Keratinocyte (primary cell): ENCODE measurements at regions not wholly inside any gene's neighbourhood (a gene's known extent, or its start where the extent isn't known, plus 50 kb on each side); places are given as distances from the start of the nearest gene placed in this dataset.

Source experiments
- DNase-seq: peaks from one replicate; pipeline ENCODE4 v3.0.0-alpha.2; 2011; ENCODE audit warnings: low read depth, missing footprints, low spot score
- FAIRE-seq: peaks from 2 replicates; lab custom pipeline; 2011; peaks lifted over from hg19 to GRCh38; lab: Jason Lieb, UNC
- H2AFZ ChIP-seq: 2 replicates; pipeline ENCODE4 v1.6.0; 2012; ENCODE audit warnings: low read length, control low read depth, inconsistent platforms; ENCODE audit not compliant: control insufficient read depth
- H3K27ac ChIP-seq: 2 replicates; pipeline ENCODE4 v1.5.1; 2011; ENCODE audit warnings: low read length; ENCODE audit not compliant: control insufficient read depth, insufficient read depth
- H3K27me3 ChIP-seq: 3 replicates; pipeline ENCODE4 v1.6.0; 2011; ENCODE audit warnings: low read length; ENCODE audit not compliant: control insufficient read depth, insufficient read depth; ENCODE audit errors: extremely low read depth
- H3K36me3 ChIP-seq, 2 experiments: 2 replicates in 1 of 2; 3 replicates in 1 of 2; pipeline ENCODE4 v1.5.1; 2011; ENCODE audit warnings: low read length in 2 of 2, mild to moderate bottlenecking in 1 of 2; ENCODE audit not compliant: control insufficient read depth in 2 of 2, insufficient read depth in 2 of 2; ENCODE audit errors: extremely low read depth in 1 of 2
- H3K4me1 ChIP-seq: 3 replicates; pipeline ENCODE4 v1.5.1; 2011; ENCODE audit warnings: low read length; ENCODE audit not compliant: control insufficient read depth, insufficient read depth; ENCODE audit errors: extremely low read depth
- H3K4me2 ChIP-seq: 3 replicates; pipeline ENCODE4 v1.6.0; 2011; ENCODE audit warnings: low read depth, low read length; ENCODE audit not compliant: control insufficient read depth, insufficient read depth; ENCODE audit errors: extremely low read depth
- H3K4me3 ChIP-seq, 3 experiments: fragments of 200-600 bp in 1 of 3; sonication (generic) in 1 of 3; 2 replicates in 2 of 3; 3 replicates in 1 of 3; pipeline ENCODE4 v1.5.1; 2011 to 2016; ENCODE audit warnings: low read length in 3 of 3, mild to moderate bottlenecking in 3 of 3, control low read depth in 2 of 3, inconsistent platforms in 1 of 3, low read depth in 1 of 3, mixed read lengths in 1 of 3, mixed run types in 1 of 3, moderate library complexity in 1 of 3; ENCODE audit not compliant: control insufficient read depth in 2 of 3, insufficient read depth in 2 of 3; ENCODE audit errors: extremely low read depth in 1 of 3
- H3K79me2 ChIP-seq: 2 replicates; pipeline ENCODE4 v1.6.0; 2012; ENCODE audit warnings: low read length; ENCODE audit not compliant: control insufficient read depth, insufficient read depth
- H3K9ac ChIP-seq: 3 replicates; pipeline ENCODE4 v1.6.0; 2011; ENCODE audit warnings: low read length; ENCODE audit not compliant: control insufficient read depth, insufficient read depth; ENCODE audit errors: extremely low read depth
- H3K9me1 ChIP-seq: 3 replicates; pipeline ENCODE4 v1.6.0; 2011; ENCODE audit warnings: low read length; ENCODE audit not compliant: control insufficient read depth, insufficient read depth; ENCODE audit errors: extremely low read depth
- H3K9me3 ChIP-seq: 2 replicates; pipeline ENCODE4 v1.5.1; 2012; ENCODE audit warnings: low read depth, low read length; ENCODE audit not compliant: control insufficient read depth
- H4K20me1 ChIP-seq: 3 replicates; pipeline ENCODE4 v1.6.0; 2011; ENCODE audit warnings: low read length; ENCODE audit not compliant: control insufficient read depth, insufficient read depth; ENCODE audit errors: extremely low read depth
- CTCF ChIP-seq, 3 experiments: IDR thresholded peaks in 1 of 3; conservative IDR thresholded peaks in 1 of 3; optimal IDR thresholded peaks in 1 of 3; 2 replicates in 2 of 3; 3 replicates in 1 of 3; pipeline versions ENCODE3 to v1.5.1; 2011; ENCODE audit warnings: low read length in 3 of 3, mild to moderate bottlenecking in 3 of 3, moderate library complexity in 2 of 3, control low read depth in 1 of 3, inconsistent platforms in 1 of 3; ENCODE audit not compliant: insufficient read depth in 2 of 3; ENCODE audit errors: extremely low read depth in 1 of 3
- EZH2 ChIP-seq: IDR thresholded peaks from one replicate; pipeline ENCODE4 v1.6.1; 2012; ENCODE audit warnings: inconsistent platforms, mild to moderate bottlenecking, low read length, moderate library complexity
- dilution Hi-C: fragments of 300-500 bp; cut with MboI; formaldehyde crosslinking; loops from one replicate; pipeline ENCODE4 v1.7.0; 2020; ENCODE audit warnings: low sequenced_read_pairs; ENCODE audit not compliant: extremely low pct_ligation_motif_present

GRCh38 chr20:39954621-39955020 is 734.4 kb downstream of the MAFB start:
- Histone ChIP-seq H3K9me1 (no peaks in the 10 kb centered on the region), H3K4me2 (no peak overlapping the region), H3K4me3 (no peak overlapping the region), H3K27ac (no peak overlapping the region), H3K27me3 (no peaks in the 10 kb centered on the region), H3K9ac (no peak overlapping the region), H3K36me3 (no peaks in the 10 kb centered on the region), H3K4me1 (no peaks in the 10 kb centered on the region), H2AFZ (no peak overlapping the region), H3K79me2 (no peaks in the 10 kb centered on the region), H4K20me1 (no peaks in the 10 kb centered on the region), H3K9me3 (no peaks in the 10 kb centered on the region)
- DNase-seq = no peak
- dilution Hi-C loops = no loop called here
- FAIRE-seq = no peak
- TF ChIP-seq EZH2 (no peak), CTCF (optimal IDR thresholded peaks at IDR 0.05 in 1 of 3, IDR thresholded peaks at IDR 0.05 in 1 of 3, conservative IDR thresholded peaks at IDR 0.05 in 1 of 3; ENCODE audit: extremely low read depth in 1 of 3, insufficient read depth in 2 of 3, low read length in 3 of 3) (no peak)

GRCh38 chr20:39946931-39947330 is 742.1 kb downstream of the MAFB start:
- Histone ChIP-seq H3K9me3 (no peaks in the 10 kb centered on the region), H3K4me3 (no peak overlapping the region), H3K79me2 (no peaks in the 10 kb centered on the region), H3K4me1 (no peaks in the 10 kb centered on the region), H3K9ac (no peak overlapping the region), H3K27me3 (no peaks in the 10 kb centered on the region), H4K20me1 (no peaks in the 10 kb centered on the region), H3K36me3 (no peaks in the 10 kb centered on the region), H3K27ac (no peak overlapping the region), H3K4me2 (no peak overlapping the region), H2AFZ (no peak overlapping the region), H3K9me1 (no peaks in the 10 kb centered on the region)
- FAIRE-seq (no peak), DNase-seq (no peak)
- no peak for TF ChIP-seq EZH2
- TF ChIP-seq CTCF (optimal IDR thresholded peaks at IDR 0.05 in 1 of 3, IDR thresholded peaks at IDR 0.05 in 1 of 3, conservative IDR thresholded peaks at IDR 0.05 in 1 of 3; ENCODE audit: extremely low read depth in 1 of 3, insufficient read depth in 2 of 3, low read length in 3 of 3) = no peak
- dilution Hi-C loops = no loop called here
